GM21360 (cell line): ENCODE measurements at regions not wholly inside any gene's neighbourhood (a gene's known extent, or its start where the extent isn't known, plus 50 kb on each side); places are given as distances from the start of the nearest gene placed in this dataset.
A peak's percentile ranks its signal among the peaks of the same experiment; 100 is the strongest.
"Not testable (repeated sequence)": the region's sequence is repeated elsewhere in the genome, so short reads cannot be mapped to it uniquely, and the experiment has no call there.

ENCODE experiments used
- ATAC-seq: cut with Tn5 transposase; IDR thresholded peaks from one replicate; pipeline ENCODE4 v1.9.1; 2021; ENCODE audit warnings: mild to moderate bottlenecking, moderate library complexity; ENCODE audit not compliant: unreplicated experiment

GRCh38 chr18:51248685-51249084, 51.2 kb upstream of the MEX3C start:
- ATAC-seq = no peak

DNA sequence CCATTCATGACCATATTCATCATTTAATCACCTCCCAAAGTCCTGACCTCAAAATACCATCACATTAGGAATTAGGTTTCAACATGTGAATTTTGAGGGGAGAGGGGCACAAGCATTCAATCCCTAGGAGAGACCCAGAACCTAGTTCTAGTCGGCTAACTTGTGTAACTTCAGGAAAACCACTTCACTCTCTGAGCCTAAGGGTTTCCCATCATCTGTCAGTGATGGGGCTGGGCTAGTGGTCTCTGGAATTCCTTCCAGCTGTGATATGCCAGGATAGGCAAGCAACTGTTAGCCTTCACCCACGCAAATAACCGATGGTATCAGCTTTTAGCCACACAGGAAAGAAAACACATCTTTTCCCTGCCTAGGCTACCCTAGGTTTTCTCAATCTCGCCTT, 52.5 kb upstream of the MEX3C start:
- no peak for ATAC-seq

GRCh38 chr18:51250458-51251024, 53.1 kb upstream of the MEX3C start:
- no peak for ATAC-seq

DNA sequence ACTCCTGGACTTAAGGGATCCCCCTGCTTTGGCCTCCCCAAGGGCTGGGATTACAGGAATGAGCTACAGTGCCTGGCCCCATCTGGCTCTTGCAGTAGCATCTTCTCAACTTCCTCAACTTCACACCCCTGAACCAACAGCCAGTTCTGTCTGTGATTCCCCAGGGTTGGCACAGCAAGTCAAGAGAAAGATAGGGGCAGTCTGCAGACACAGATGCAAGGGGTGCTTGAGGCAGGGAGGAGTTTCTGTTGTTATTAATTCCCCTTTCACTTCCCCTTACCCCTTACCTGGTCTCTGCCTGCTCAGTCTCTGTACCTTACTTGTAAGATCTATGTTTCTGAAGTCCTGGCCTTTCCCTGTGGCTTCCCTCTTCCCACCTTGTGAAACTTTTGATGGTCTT, 54.1 kb upstream of the MEX3C start:
- peak; percentile 100 for ATAC-seq

DNA sequence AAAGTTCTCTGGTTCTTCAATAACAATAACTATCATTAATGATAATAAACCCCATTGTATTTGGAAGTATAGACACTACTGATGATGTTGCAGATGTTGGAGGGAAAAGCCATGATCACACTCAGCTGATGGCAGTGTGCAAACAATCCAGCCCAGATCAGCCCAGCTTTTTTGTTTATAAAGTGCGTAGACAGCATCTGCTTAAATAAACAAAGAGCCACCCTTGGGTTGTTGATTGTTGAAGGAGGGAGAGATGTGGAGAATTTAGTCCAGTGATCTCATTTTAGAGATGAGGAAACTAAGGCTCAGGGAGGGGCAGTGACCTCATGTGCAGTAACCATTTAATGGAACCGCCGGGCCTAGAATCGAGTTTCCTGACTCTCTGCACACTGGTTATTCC, 56.0 kb upstream of the MEX3C start:
- ATAC-seq = no peak

GRCh38 chr18:51255693-51256092, 58.2 kb upstream of the MEX3C start:
- ATAC-seq = no peak

DNA sequence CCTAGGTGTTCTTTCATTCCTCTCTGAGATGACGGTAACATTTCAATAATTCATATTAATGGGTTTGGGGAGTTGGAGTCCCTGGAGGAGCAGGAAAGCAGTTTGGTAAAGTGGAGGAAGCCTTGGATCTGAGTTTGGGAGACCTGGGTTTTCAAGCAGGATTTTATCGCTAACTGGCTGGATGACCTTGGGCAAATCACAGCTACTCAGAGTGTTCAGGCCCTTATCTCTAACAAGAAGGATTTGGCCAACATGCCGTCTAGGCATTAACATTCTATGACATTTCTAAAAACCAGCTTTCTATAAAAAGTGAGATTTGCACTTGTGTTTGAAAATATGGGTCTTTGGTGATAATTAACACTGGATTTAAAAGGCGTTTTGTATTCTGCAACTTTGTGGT, 59.7 kb upstream of the MEX3C start:
- ATAC-seq = no peak

- ATAC-seq = no peak
These were observed 62.6 kb upstream of the MEX3C start for GRCh38 chr18:51260118-51260517.

GRCh38 chr18:51266077-51266476, 68.6 kb upstream of the MEX3C start:
- not testable (repeated sequence) for ATAC-seq

- ATAC-seq = no peak
These were observed 69.3 kb upstream of the MEX3C start for GRCh38 chr18:51266773-51267172.

DNA sequence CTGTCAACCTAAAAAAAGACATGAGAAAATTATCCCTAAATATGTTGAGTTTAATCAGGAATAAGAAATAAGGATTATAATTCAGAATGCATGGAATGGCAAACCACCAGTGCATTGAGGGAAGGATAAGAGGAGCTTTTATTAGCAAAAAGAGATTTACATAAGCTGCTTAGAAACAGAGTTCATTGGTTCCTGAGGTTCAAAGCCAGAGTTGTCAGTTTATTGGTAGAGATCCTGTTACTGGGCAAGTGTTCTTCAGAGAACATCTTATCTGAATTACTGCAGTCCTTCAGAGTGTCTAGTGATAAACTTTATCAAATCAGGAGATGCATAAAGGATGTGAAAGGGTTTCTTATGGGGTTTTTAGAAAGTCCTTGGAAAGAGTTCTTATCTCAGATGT, 76.0 kb upstream of the MEX3C start:
- ATAC-seq = no peak

GRCh38 chr18:51275712-51276476, 78.4 kb upstream of the MEX3C start:
- no peak for ATAC-seq

- ATAC-seq = no peak
These were observed 80.7 kb upstream of the MEX3C start for GRCh38 chr18:51278045-51278649.

DNA sequence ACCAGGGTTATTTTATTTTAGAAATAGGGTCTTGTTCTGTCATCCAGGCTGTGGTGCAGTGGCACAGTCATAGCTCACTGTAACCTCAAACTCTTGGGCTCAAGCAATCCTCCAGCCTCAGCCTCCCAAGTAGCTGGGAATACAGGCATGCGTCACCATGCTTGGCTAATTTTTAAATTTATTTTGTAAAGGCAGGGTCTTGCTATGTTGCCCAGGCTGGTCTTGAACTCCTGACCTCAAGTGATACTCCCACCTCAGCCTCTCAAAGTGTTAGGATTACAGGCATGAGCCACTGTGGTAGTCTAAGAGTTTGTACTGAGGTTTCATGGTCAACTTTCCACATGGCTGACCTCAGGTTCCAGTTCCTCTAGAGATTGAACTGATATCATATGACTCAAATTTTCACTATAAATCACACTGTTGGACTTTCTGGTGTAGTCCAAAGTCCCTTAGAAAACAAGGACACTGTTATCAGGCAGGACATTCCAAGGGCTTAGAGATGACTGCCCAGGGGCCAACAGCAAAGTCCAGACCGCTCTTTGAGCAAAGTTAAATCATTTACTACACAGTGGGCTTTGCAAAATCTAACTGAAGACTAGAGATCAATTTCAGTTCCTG, 82.0 kb upstream of the MEX3C start:
- ATAC-seq = peak; percentile 57

DNA sequence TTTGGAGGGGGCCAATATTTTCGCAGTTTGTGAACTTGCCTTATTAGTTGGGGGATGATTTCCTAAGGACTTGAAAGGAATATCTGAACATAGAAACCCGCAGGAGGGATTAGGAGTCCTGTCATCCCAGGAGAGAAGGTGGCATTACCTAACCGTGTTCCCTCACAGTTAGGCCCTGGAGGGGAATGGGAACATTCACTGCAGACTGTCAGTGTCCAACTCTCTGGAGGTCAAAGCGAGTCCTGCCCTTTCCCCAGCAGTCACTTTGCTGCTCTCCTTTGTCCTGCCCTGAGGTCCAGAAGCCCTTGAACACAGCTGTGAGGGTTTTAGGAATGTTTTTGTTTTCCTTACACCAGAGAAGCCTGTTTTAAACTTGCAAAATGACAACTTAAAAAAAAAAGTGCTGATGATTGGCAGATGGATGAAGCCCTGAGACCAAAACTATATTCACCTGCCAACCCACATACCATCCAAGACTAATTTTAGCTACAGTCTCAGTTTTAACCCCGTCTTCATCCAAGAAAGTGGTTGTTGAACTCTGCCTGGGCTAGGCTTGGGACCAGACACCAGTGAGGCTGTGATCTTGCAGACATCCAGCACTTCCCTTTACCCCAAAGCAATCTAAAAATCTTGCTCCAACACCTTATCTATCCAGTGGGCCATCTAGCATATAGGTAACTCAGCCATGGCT, 90.5 kb upstream of the MEX3C start:
- no peak for ATAC-seq

DNA sequence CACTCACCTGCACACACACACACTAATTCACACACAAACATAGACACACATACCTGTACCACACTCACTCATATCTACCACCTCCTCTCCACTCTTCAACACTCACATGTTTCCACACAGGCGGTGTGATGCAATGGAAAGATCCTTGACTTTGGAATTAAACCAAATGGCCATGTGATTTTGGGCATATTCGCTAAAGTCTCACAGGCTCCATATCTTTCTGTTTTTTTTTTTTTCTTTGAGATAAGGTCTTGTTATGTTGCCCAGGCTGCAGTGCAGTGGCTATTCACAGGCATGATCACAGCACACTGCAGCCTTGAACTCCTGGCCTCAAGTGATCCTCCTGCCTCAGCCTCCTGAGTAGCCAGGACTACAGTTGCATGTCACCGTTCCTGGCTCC, 91.1 kb upstream of the MEX3C start:
- ATAC-seq = no peak

DNA sequence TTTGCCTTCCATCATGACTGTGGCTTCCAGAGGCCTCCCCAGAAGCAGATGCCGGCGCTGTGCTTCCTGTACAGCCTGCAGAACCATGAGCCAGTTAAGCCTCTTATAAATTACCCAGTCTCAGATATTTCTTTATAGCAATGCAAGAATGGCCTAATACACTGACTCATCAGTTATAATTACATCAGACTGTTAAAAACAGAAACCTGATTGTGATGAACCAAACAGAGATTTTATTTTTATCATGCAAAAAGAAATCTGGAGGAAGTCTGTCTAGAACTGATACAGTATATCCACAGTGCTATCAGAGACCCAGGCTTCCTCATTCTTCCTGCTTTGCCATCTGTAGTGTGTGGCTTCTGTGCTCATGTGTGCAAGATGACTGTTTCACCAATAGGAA, 93.4 kb upstream of the MEX3C start:
- no peak for ATAC-seq

DNA sequence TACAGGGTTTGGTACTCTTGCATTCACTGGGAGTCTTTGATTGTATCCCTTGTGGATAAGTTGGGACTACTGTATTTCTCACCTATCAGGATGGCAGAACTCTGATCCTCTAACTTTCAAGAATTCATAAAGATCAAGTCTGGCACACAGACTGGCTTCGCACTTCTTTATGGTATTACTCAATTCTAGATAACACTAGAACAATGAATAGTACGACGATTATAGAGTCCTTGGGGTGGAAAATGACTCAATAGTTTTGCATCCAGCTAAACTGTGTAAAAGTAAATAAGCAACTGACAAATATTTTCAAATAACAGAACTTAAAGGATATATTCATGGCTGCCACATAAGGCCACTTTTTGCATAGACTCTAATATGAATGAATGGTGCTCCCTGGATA, 103.4 kb upstream of the MEX3C start:
- ATAC-seq = no peak

- no peak for ATAC-seq
These were observed 103.9 kb upstream of the MEX3C start for GRCh38 chr18:51301376-51301775.

GRCh38 chr18:51316677-51317076, 119.2 kb upstream of the MEX3C start:
- no peak for ATAC-seq

- no peak for ATAC-seq
These were observed 124.2 kb upstream of the MEX3C start for GRCh38 chr18:51321696-51322095.
